ENCODE measurements at regions not wholly inside any gene's neighbourhood (a gene's known extent, or its start where the extent isn't known, plus 50 kb on each side); places are given as distances from the start of the nearest gene placed in this dataset.
A peak's percentile ranks its signal among the peaks of the same experiment; 100 is the strongest.

- no peak for TF ChIP-seq CTCF (IDR thresholded peaks at IDR 0.05; ENCODE audit: control insufficient read depth, extremely low read depth, insufficient read depth)
- peak; percentile 46 for DNase-seq (ENCODE audit: low read depth)
- H3K4me3 ChIP-seq (ENCODE audit: low read depth, low read length): no peak overlapping the region
Observed at GRCh38 chr10:57015595-57016318, 654.7 kb upstream of the ZWINT start.

- TF ChIP-seq CTCF (IDR thresholded peaks at IDR 0.05; ENCODE audit: control insufficient read depth, extremely low read depth, insufficient read depth): no peak
- no peak for DNase-seq (ENCODE audit: low read depth)
- no peak overlapping the region for H3K4me3 ChIP-seq (ENCODE audit: low read depth, low read length)
Observed at GRCh38 chr10:57015187-57015586, 654.1 kb upstream of the ZWINT start.

GRCh38 chr10:57014758-57015157 lies 653.7 kb upstream of the ZWINT start:
- no peak for TF ChIP-seq CTCF (IDR thresholded peaks at IDR 0.05; ENCODE audit: control insufficient read depth, extremely low read depth, insufficient read depth)
- DNase-seq (ENCODE audit: low read depth): no peak
- H3K4me3 ChIP-seq (ENCODE audit: low read depth, low read length): no peak overlapping the region

GRCh38 chr10:57008189-57008588 lies 647.1 kb upstream of the ZWINT start:
- no peak for TF ChIP-seq CTCF (IDR thresholded peaks at IDR 0.05; ENCODE audit: control insufficient read depth, extremely low read depth, insufficient read depth)
- no peak for DNase-seq (ENCODE audit: low read depth)
- H3K4me3 ChIP-seq (ENCODE audit: low read depth, low read length): no peak overlapping the region

GRCh38 chr10:56991591-56992069 lies 630.6 kb upstream of the ZWINT start:
- DNase-seq (ENCODE audit: low read depth): no peak
- H3K4me3 ChIP-seq (ENCODE audit: low read depth, low read length): no peak overlapping the region
- no peak for TF ChIP-seq CTCF (IDR thresholded peaks at IDR 0.05; ENCODE audit: control insufficient read depth, extremely low read depth, insufficient read depth)

GRCh38 chr10:56975513-56975912 lies 614.5 kb upstream of the ZWINT start:
- no peak for DNase-seq (ENCODE audit: low read depth)
- H3K4me3 ChIP-seq (ENCODE audit: low read depth, low read length): no peak overlapping the region
- TF ChIP-seq CTCF (IDR thresholded peaks at IDR 0.05; ENCODE audit: control insufficient read depth, extremely low read depth, insufficient read depth): no peak

- no peak for DNase-seq (ENCODE audit: low read depth)
- no peak for TF ChIP-seq CTCF (IDR thresholded peaks at IDR 0.05; ENCODE audit: control insufficient read depth, extremely low read depth, insufficient read depth)
- no peak overlapping the region for H3K4me3 ChIP-seq (ENCODE audit: low read depth, low read length)
Observed at GRCh38 chr10:56973766-56974165, 612.7 kb upstream of the ZWINT start.
